IPS DF 19.7 (cell line): ENCODE measurements at regions not wholly inside any gene's neighbourhood (a gene's known extent, or its start where the extent isn't known, plus 50 kb on each side); places are given as distances from the start of the nearest gene placed in this dataset.

Experiments used
- DNase-seq: peaks from one replicate; pipeline ENCODE4 v3.0.0-alpha.2; 2013; ENCODE audit warnings: low read depth, low spot score

GRCh38 chr3:94258851-94259250, 196.0 kb downstream of the NSUN3 start:
- DNase-seq: no peak

DNA sequence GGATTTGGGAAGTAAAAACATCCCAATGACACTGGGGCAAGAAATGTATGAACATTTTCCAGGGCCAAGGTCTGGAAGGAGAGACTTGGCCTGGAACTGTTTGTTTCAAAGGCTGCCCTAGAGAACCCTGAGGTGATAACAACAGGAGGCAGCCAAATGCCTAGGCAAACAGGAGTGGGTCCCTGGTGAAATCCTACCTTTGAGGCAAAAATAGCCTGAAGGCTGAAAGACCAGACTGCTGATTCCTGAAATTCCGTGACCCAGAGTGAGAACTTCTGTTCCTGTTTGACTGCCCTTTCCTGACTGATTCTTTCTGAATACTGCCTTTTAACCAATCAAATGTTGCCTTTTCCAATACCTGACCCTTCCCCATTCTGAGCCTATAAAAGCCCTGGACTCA, 196.4 kb downstream of the NSUN3 start:
- no peak for DNase-seq

- DNase-seq: no peak
Measured at GRCh38 chr3:94269763-94270162, 206.9 kb downstream of the NSUN3 start.

DNA sequence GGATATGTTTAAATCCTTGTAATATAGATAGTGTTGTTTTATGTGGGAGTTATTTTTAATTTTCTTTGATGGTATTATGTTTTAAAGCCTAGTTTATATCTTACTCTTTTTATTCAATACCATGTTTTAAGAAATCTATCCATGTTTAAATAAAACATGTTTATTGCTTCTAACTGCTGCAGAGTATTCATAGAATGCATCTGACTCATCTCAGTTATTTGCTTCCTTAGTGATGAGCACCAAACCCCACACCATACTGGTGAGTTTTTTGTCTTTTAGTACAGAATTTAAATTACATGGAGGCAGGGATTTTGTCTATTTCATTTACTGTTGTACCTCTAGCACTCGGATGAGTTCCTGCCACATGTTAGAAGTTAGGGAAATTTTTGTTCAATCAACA, 209.2 kb downstream of the NSUN3 start:
- DNase-seq: no peak

DNA sequence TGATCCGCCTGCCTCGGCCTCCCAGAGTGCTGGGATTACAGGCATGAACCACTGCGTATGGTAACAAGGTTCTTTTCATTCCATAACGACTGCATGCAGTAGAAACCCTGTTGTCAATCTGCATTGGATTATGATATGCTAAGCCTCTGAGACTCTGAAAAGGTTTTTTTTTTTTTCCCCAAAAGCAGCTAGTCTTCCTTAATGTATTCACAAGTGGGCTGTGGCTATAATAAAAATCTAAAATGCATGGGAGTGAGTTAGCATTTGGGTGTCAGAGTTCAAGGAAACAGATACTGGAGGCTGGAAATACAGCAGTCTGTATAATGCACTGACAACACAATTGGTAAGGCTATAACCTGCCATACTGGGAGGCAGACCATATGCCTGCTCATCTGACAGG, 218.1 kb downstream of the NSUN3 start:
- DNase-seq: no peak

GRCh38 chr3:94285872-94286271, 223.0 kb downstream of the NSUN3 start:
- DNase-seq: no peak

DNA sequence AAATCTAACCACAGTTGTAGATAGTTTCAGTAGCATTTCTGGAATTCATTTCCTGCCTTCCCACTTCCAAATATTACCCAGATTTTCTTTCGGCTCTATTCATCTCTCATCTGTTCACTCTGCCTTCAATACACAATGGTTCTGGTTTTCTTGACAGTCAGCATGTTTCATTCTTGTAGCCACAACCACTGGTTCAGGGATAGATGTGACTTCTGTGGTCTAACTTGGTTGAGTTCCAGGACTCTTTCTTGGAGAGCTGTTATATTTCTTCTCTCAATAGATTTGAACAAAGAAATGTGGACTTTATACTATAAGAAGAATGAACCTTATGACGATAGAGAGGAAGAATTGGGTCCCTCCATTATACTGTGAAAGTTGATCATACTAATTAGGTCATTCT, 228.8 kb downstream of the NSUN3 start:
- DNase-seq: no peak

- DNase-seq: no peak
Measured at GRCh38 chr3:94292151-94292550, 229.3 kb downstream of the NSUN3 start.

DNA sequence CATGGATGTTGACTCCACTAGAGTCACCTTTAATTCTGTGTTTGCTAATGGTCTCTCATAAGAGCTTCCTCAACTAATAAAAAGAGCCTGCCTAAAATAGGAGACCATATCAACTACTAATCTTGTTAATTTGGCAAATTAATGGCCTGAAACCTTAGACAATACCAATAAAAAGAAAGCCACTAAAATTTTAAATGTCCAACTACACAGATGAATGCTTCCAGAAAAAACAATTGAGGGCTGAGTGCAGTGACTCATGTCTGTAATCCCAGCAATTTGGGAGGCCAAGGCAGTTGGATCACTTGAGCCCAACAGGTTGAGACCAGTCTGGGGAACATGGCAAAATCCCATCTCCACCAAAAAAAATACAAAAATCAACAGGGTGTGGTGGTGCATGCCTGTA, 230.9 kb downstream of the NSUN3 start:
- no peak for DNase-seq

- DNase-seq: no peak
Measured at GRCh38 chr3:94294806-94295205, 231.9 kb downstream of the NSUN3 start.

GRCh38 chr3:94299716-94300115, 236.9 kb downstream of the NSUN3 start:
- DNase-seq: no peak

DNA sequence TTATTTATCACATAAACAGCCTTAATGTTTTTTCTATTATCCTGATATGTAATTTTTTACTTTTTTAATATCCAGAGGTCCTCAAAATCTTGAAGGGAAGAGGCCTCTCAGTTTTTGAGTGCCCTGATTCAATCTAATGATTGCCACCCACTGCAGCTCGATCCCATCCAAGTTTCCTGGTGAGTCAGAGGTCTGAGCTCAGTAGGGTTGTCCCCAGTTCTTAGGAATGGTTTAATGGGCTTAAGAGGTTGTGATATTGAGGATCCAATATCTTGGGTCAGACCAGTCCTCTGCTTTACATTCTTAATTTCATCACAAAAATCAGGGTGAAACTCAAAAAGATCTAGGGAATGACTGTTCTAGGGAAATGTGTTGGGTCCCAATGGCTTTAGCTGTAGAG, 238.5 kb downstream of the NSUN3 start:
- DNase-seq: no peak

DNA sequence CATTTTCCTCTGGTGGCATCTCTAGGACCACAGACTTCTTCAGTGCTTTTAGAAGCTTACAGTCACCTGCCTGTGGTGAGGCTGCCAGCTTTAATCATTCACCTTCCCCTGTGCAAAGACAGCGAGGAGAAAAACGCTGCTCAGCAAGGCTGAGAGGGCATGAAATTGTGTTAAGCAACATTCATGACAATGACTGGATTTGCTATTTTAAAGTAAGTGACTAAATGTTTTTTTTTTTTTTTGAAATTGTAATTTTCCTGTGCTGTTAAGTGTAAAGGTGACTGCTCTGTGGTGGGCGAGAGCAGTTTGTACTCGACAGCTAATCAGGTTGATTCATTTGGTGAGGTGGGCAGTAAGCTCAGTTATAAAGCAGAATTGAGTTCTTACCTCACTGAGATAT, 240.4 kb downstream of the NSUN3 start:
- DNase-seq: no peak

DNA sequence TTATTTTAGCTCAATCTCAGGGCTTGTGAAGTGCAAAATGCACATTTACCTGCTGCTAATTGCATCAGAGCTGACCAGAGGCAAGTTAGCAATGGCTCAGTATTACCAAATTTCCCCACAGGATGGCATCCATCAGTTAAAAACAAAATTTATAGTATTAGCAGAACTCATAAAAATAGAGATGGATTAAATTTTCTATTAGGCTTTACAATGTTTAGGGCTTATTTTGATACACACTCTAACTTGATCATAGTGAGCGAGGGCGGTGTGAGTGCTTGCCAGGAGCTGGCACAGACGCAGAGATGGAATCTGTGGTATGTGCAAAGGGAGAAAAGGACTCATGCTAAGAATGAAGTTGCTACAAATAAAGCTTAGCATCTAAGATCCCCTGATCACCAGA, 241.0 kb downstream of the NSUN3 start:
- DNase-seq: no peak

- DNase-seq: no peak
Measured at GRCh38 chr3:94304954-94305353, 242.1 kb downstream of the NSUN3 start.

DNA sequence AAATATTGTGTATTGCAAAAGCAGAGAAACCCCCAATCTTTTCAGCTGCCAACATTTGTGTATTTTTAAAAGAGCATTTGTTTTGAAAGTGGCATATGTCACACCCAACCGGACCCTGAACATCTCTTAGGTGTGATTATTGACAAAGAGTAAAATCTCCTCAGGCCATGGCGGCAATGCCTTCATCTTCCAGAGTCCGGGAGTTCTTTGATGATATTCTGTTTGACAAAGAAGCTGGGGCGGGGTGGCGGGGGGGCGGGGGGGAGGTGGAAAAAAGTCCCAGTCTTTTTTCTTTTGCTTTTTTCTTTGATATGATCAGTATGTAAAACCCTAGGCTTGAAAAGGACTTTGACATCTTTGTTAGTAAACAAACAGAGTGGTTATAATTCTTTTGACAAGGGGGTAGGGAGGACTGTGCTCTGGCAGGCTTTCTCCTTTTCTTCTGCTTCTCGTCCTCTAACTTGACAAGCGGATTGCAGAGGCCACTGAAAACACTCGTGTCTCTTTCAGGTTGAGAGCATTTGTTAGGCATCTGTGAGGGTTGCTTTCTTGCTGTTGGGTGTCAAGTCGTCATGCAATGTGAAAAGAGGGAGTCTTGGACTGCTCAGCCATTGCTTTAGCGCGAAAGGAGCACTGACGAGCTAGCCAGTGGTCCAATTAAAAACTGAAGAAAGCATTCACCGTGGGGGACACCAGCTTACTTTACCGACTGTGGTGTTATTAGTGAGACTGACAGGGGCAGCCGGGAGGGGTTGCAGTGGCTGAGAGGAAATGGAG, 243.2 kb downstream of the NSUN3 start:
- DNase-seq: no peak

- no peak for DNase-seq
Measured at GRCh38 chr3:94307588-94307987, 244.7 kb downstream of the NSUN3 start.

DNA sequence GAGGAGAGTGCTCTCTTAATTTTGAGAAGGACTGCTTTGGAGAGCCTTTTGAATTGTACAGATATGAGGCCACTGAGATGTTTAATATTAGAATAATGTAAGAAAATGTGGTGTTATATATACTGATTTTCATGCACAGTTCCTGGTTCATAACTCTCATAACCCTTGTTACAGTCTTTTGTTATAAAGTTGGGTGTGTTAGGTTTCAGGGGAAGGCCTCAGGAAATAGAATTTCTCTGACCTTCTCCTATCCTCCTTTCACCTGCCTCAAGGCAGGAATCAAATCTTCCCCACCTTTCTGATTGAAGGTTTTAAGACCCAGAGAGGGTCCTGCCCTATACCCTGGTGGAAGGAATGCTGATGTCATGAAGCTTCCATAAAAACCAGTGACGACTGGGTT, 245.9 kb downstream of the NSUN3 start:
- DNase-seq: no peak

GRCh38 chr3:94310341-94311135, 247.7 kb downstream of the NSUN3 start:
- DNase-seq: no peak

DNA sequence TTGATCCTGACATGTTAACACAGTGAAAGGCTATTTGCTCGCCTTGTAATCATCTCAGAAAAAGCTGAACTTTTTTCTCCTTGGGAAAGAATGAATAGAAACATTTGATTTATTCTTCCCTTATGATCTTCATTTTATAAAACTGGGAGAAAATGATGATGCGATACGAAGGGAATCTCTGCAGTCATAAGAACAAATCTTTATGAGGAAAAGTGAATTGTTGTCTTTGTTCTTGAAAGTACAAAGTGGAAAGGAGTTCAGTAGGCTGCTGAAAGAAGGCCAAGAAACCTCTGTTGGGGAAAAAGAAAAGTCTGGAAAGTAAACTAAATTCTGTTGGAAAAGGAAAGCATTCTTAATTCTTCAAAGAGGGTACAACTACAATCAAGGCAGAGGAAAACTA, 248.8 kb downstream of the NSUN3 start:
- DNase-seq: no peak

DNA sequence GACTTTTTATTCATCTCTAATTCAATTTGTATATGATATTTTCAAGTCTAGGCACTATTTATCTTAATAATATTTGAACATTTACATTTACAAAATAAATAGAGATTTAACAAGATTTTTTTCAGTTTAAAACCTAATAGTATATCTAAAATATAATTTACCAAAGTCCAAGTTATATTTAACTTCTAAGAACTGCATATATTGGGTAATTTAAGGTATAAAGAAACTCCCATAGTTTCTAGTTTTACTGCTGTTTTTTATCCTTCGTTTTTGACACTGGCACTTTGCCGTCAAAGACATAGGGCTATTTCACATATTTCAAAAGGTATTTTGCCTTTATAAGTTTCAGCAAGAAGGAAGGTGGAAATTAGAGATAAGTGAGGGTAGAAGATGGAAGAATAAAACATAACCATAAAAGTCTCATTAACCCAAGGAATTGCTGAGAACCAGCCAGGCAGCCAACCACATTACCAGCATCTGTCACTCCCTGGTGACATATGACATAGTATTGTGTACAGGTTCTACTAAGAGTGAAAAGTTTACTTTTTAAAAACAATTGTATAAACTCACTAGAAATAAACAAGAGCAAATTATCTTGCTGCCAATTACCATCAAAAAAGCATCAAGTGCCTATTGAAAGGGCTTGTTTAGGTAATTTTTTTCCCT, 251.5 kb downstream of the NSUN3 start:
- DNase-seq: no peak

DNA sequence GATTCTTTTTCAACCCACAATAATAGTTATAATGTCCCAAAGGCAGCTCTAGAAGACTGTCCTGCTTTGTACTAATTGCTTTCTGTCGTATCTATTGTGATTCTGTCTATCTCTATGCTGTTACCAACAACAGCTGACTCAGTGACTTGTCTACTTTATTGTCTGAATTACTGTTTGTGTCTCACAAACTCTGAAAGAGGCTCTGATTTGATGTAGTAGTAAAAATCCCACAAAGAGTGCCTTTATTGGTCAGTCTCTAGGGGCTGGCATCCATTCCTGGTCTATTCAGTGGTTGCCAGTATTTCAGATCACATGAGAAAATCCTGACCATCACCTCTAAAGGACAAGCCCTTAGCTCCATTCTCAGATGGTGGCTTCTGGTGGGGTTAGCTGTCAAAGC, 254.2 kb downstream of the NSUN3 start:
- DNase-seq: no peak

GRCh38 chr3:94323596-94323995, 260.7 kb downstream of the NSUN3 start:
- DNase-seq: no peak
